ENCODE measurements at regions not wholly inside any gene's neighbourhood (a gene's known extent, or its start where the extent isn't known, plus 50 kb on each side); places are given as distances from the start of the nearest gene placed in this dataset.
"Not testable (repeated sequence)": the region's sequence is repeated elsewhere in the genome, so short reads cannot be mapped to it uniquely, and the experiment has no call there.

GRCh38 chr2:216775043-216775453, 79.7 kb upstream of the IGFBP5 start:
- DNase-seq (ENCODE audit: low spot score): no peak

DNA sequence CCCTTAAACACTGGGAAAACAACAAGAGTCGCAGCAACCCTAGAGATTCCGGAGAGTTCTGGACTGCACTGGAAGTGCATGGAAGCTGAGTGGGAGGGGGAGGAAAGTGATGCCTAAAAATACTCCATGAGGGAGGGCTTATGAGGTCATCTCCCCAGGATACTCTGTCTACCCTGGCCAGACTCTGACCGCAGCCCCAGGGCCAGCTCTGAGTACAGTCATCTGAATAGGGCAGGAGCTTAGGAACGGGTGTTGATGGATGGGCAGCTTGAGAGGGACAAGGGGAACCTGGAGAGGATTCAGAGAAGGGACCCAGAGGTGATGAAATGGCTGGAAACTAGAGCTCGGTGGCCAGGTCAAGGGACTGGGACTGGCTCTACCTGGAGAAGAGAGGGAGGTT, 79.3 kb upstream of the IGFBP5 start:
- DNase-seq (ENCODE audit: low spot score): no peak

GRCh38 chr2:216774180-216774579, 78.8 kb upstream of the IGFBP5 start:
- no peak for DNase-seq (ENCODE audit: low spot score)

DNA sequence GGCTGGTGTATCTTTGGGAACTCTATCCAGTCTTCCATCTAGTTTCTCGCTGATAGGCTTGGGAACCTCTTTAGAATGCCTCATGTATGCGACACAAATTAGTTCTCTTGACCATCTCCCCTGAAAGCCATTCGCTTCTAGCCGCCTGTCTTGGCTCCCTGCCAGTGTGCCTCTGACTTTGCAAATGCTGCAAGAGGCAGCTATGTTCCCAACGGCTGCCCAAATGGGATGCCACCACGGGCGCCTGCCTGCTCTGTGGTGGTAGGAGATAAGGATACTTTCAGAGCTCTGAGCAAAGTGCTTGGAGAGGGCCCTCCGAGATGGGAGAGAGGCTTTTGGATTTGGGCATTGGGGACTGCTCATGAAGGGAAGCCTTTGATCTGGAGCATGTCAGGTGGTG, 77.7 kb upstream of the IGFBP5 start:
- no peak for DNase-seq (ENCODE audit: low spot score)

DNA sequence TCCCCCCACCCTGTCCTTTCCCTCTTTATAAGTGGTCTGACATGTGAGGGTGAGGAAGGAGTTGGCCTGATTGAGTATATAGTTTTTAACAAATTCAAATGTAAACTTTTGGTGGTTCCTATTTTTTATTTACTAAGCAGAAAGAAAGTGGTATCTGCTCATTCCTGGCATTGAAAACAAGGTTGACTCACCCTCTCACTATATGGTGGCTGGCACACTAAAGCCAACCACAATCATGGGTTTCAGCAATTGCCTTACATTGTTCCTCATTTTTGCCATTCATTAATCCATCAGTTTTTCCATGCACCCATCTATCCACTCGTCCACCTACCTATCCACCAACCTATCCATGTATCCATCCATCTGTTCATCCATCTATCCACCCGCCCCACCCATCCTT, 75.4 kb upstream of the IGFBP5 start:
- no peak for DNase-seq (ENCODE audit: low spot score)

DNA sequence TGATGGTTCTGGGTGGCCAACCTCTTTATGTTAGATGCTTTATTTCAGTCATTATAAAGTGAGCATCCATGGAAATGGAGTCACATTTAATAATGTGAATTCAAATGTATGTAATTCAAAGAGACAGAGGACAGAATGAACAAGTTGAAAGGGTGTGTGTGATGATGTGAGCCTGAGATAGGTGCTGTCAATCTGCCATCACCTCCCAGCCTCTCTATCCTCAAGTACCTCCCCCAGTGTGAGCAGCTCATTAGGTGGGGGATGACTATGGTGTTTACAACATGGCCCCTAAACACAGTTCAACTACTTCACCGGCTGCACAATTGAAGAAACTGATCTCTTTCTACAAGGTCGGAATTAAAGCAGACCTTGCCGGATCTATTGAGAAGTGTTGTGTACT, 74.7 kb upstream of the IGFBP5 start:
- no peak for DNase-seq (ENCODE audit: low spot score)

DNA sequence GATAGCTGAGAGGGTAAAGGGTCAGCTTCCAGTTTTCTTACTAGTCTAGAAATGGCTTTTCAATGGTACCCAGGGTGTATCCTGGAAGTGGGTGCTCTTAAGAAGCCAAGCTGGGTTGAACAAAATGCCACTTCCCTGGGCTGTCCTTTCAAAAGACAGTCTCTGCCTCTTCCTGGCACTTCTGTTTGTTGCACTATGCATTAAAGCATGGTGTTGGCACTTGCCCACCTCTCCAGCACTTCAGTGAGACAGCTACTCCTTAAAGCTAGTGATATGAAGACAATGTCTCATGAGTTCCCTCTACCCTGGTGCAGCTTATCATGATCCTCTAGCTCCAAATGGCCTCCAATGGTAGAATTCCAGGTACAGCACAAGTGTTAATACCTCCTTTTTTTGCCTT, 74.3 kb upstream of the IGFBP5 start:
- DNase-seq (ENCODE audit: low spot score): no peak

DNA sequence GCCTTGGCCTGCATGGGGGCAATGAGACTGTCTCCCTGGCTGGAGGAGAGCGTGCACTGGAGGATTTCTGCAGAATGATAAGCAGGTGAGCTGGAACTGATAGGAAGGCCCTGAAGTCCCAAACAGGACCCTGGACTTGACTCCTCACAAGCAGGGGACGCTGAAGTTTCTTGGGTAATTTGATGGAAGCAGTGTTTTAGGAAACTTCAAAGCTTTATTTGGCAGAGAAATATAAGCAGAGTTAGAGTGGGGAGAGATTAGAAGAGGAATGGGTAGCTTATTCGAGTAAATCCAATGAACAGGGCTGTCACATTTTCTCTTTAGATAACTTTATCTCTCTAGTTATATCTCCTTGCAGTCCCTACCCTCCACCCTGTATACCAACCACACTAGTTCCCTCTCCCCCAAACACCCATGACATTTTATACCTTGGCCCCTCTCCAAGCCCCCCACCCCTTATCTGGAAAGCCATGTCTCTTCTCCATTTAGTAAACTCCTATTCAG, 73.6 kb upstream of the IGFBP5 start:
- DNase-seq (ENCODE audit: low spot score): no peak

- no peak for DNase-seq (ENCODE audit: low spot score)
These were observed 70.5 kb upstream of the IGFBP5 start for GRCh38 chr2:216765761-216766262.

DNA sequence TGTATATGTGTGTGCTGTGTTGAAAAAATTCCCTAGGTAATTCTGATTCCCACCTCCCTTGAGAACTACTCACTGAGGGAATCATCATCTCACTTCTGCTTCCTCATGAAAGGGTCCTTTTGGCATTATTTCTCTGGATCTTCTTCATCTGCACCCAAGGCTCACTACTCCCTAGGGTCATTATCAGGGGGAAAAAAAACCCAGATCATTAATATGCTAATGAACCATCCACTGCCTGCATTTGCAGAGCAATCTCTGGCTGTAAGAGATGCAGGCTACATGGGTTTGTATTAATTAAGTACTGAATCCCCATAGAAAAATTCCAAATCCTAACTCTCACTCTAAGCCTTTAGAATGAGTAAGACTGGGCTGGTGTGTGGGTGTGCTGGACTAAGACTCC, 68.0 kb upstream of the IGFBP5 start:
- DNase-seq (ENCODE audit: low spot score): no peak

DNA sequence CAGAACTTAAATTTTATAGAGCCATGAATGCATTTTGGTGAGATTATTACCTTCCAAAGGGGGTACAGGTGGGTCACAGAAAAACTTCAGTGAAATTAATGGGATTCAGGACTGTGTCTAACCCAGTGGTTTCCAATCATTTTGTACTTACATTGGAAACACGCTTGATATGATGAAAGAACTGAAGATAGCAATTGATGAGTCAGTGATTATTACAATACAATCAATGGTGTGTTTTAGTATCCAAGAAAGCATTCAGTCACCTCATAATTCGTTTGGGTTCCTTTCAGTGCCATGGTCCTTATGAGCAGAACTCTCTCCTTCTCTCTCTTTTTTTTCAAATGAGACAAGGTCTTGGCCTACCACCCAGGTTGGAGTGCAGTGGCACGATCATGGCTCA, 66.5 kb upstream of the IGFBP5 start:
- no peak for DNase-seq (ENCODE audit: low spot score)

DNA sequence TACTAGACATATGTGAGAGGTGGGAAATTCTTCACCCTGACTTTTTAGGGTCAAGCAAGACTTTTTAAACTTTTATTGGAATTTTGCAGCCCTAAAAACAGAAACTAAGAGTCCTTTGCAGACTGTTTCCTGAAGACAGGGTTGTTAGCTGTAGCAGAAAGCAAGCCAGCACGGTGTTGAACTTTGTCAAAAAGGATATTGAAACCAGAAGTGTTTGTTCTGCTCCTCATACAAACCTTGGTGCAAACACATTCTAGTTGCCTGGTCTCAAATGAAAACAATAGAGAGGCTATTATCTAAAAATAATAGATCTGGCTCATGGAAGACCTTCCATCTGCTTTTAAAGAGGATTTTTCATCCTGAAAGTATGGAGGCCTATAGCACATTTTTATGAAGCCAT, 65.8 kb upstream of the IGFBP5 start:
- no peak for DNase-seq (ENCODE audit: low spot score)

DNA sequence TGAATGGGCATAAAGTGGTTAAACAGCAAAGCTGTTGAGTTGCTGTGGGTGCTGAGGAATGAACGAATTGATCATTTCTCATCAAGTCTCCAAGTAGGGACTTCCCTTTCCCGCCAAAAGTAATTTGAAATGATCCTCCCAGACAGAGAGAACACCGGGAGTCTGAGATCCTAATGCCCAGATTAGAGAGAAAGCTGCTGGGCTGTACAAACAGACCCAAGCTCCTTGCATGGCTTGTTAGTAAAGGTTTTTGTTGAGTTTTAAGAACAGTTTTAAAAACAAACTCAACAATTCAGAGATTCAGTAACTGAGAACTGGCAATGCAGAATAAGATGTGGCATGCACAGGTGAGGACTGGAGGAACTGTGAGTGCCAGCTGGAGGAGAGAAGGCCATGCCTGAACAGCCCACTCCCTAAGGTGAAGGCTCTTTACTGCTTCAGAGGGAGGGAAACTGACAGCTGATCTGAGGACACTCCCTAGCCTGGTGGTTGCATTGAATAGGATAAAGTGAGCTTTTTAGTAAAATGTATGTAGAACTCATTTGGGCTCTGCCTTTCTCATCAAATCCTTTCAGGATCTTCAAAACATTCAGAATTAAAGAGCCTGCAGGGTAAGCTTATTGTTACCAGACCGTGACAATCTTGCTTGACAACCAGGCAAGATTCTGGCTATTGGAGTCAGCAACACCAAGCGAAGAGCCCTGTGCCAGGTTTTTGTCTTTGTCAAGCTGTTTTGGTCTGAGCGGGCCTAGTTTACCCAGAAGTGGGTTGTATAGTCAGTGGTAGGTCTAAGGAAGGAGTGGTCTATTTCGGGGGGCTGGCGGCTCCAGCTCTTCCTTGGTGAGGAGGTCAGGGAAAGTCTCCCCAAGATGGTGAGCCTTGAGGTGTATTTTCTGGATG, 63.2 kb upstream of the IGFBP5 start:
- no peak for DNase-seq (ENCODE audit: low spot score)

DNA sequence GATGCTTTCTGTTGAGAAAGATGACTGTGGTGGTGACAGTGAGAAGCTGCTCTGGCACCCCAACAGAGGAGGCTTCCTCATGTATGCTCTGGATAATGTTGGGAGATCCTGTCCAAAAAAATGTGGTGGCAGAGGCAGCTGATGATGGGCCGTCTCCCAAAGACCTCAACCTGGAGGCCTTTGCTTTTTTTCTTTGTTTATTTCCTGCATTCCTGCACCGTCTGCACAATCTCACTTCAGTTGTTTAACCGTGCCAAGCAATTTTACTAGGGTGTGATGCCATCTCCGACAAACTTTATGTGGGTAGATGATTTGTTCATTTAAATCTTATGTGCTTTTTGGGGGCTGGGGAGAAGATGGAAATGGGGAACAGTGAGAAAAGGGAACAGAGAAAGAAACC, 62.2 kb upstream of the IGFBP5 start:
- no peak for DNase-seq (ENCODE audit: low spot score)

DNA sequence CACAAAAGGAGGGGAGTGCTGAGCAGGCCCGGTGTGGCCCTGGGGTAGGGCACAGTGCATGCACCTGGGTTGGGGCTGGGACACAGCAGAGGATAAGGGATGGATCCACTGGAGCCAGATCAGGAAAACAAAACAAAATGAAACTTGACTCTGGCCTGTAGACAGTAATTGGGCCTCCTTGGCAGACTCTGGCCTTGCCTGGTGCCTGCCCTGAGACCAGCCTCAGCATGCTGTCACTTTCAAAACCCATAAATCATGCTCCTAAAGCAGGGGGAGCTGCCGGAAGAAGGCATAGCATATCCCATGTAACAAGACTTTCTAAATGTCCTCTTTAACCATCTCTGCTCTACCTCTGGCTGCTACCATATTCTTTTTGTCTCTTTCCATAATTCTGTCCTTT, 61.1 kb upstream of the IGFBP5 start:
- DNase-seq (ENCODE audit: low spot score): no peak

- no peak for DNase-seq (ENCODE audit: low spot score)
These were observed 59.5 kb upstream of the IGFBP5 start for GRCh38 chr2:216754812-216755211.

DNA sequence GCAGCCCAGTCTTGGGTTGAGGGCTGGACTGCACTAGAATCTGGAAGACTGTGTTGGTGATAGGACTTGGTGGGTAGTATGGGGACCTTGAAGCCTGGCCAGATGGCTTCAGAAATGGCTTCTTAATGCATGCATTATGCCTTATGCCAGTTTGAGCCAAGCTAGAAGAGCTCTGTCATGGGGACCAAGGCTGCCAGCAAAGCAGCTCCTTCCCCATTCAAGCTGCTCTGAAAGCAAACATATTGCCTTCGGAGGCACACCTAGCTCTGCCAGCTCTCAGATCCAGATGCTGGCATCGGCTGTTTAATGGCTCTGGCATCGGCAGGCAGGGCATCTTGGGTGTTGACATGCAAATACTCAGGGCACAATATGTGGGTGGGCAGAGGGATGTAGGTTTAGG, 59.0 kb upstream of the IGFBP5 start:
- no peak for DNase-seq (ENCODE audit: low spot score)

DNA sequence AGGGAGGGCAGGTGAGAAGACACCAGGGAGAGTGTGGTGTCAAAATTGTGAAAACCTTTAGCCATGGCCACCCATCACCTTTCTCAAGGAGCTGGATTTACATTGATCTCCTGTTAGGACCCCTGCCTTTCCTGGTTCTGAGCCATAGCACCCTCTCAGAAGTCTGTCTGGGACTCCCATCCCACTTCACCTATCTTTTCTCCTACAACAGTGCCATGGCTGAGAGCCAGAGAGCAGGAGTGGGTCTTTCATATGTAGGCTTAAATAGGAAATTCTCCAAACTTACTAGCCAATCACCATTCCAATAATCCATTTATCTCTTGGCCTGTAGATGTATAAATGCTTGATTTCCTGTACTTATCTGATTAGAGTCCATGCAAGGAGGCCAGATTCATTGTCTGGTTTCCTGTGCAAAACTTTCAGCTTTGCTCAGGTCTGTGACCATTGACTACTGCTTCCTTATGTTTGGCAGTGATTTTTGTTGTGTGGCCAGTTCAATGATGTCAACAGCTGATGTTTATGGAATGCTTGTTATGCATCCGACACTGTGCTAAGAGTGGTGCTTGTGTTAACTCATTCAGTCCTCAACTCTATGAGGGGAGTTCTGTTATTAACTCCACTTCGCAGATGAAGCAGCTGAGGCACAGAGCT, 57.6 kb upstream of the IGFBP5 start:
- DNase-seq (ENCODE audit: low spot score): no peak

- DNase-seq (ENCODE audit: low spot score): not testable (repeated sequence)
These were observed 55.4 kb upstream of the IGFBP5 start for GRCh38 chr2:216750750-216751149.

DNA sequence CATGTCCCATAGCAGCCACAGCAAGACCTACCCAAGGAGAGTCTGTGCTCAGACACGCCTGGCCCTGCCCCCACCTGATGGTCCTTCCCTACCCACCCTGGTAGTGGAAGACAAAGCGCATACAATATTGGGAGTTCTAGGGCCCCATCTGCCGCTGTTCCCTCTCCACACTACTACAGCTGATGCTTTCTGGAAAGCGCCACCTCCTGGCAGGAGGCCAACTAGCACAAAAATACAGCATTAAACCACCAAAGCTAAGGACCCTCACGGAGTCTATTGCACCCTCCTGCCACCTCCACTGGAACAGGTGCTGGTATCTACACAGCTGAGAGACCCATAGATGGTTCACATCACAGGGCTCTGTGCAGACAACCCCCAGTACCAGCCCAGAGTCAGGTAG, 50.9 kb upstream of the IGFBP5 start:
- not testable (repeated sequence) for DNase-seq (ENCODE audit: low spot score)

- no peak for DNase-seq (ENCODE audit: low spot score)
These were observed 50.1 kb upstream of the IGFBP5 start for GRCh38 chr2:216745453-216745852.

All from HuH-7.5 (cell line).